Stomach (tissue), 4 donors: ENCODE measurements at regions not wholly inside any gene's neighbourhood (a gene's known extent, or its start where the extent isn't known, plus 50 kb on each side); places are given as distances from the start of the nearest gene placed in this dataset.

Source experiments
- EP300 ChIP-seq: sonication (generic); formaldehyde crosslinking; IDR thresholded peaks from one replicate; pipeline ENCODE4 v1.6.1; 2017; ENCODE audit warnings: antibody characterized with exemption
- POLR2A ChIP-seq, 4 donors: fragments of 450-650 bp; IDR thresholded peaks; one replicate each; pipeline ENCODE4 v1.6.1; 2016; ENCODE audit warnings: antibody characterized with exemption in 4 of 4, control low read depth in 2 of 4, mild to moderate bottlenecking in 1 of 4, moderate library complexity in 1 of 4
- POLR2AphosphoS5 ChIP-seq, 3 donors: sonication (generic); formaldehyde crosslinking; IDR thresholded peaks; one replicate each; pipeline ENCODE4 v1.6.1; 2016; ENCODE audit warnings: antibody characterized with exemption in 3 of 3
- TF ChIP-seq, protein P1 (sequence below), 7 experiments: fragments of 450-650 bp in 4 of 7; fragments of 200-600 bp in 3 of 7; sonication (generic) in 3 of 7; IDR thresholded peaks; one replicate each; pipeline ENCODE4 v1.5.1; 2016 to 2019; ENCODE audit warnings: antibody characterized with exemption in 7 of 7, control low read depth in 2 of 7, mild to moderate bottlenecking in 1 of 7

DNA sequence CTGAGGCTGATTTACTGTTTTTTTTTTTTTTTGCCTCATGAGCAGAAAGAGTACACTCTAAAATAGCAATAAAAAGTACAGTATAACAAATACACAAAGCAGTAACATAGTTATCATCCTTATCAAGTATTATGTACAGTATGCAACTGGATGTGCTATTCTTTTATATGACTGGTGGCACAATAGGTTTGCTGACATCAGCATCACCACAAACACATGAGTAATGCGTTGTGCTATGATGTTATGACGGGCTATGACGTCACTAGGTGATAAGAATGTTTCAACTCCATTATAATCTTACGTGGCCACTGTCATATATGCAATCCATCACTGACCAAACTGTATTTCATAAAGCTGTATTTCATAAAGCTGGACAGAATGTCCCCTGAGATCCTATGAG lies 189.2 kb upstream of the GLI3 start:
- TF ChIP-seq, protein P1, sequence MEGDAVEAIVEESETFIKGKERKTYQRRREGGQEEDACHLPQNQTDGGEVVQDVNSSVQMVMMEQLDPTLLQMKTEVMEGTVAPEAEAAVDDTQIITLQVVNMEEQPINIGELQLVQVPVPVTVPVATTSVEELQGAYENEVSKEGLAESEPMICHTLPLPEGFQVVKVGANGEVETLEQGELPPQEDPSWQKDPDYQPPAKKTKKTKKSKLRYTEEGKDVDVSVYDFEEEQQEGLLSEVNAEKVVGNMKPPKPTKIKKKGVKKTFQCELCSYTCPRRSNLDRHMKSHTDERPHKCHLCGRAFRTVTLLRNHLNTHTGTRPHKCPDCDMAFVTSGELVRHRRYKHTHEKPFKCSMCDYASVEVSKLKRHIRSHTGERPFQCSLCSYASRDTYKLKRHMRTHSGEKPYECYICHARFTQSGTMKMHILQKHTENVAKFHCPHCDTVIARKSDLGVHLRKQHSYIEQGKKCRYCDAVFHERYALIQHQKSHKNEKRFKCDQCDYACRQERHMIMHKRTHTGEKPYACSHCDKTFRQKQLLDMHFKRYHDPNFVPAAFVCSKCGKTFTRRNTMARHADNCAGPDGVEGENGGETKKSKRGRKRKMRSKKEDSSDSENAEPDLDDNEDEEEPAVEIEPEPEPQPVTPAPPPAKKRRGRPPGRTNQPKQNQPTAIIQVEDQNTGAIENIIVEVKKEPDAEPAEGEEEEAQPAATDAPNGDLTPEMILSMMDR (IDR thresholded peaks at IDR 0.05): no peak
- TF ChIP-seq POLR2A (IDR thresholded peaks at IDR 0.05) (no peak), POLR2AphosphoS5 (IDR thresholded peaks at IDR 0.05) (no peak), EP300 (no peak)
